ENCODE measurements at regions not wholly inside any gene's neighbourhood (a gene's known extent, or its start where the extent isn't known, plus 50 kb on each side); places are given as distances from the start of the nearest gene placed in this dataset.

- DNase-seq (ENCODE audit: low read depth) = no peak
These were observed 148.1 kb downstream of the ACTBL2 start for GRCh38 chr5:57334475-57334874.

DNA sequence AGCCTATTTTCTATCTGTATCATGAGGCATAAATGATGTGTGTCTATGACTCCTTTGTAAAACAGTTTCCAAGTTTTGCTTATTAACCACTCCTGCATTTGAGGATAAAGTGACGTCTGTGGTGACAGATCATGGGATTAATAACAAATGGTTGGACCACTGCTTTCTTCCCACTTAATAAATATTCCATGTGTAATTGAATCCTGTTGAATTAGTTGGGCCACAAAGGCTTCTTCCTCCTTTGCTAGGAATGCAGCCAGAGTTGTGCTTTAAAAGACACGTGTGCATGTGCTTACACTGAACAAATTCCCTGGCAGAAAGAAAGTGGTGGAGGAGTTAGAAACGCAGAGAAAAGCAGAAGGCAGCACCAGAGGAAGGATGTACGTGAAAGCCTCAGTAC is 150.2 kb downstream of the ACTBL2 start:
- DNase-seq (ENCODE audit: low read depth) = no peak

DNA sequence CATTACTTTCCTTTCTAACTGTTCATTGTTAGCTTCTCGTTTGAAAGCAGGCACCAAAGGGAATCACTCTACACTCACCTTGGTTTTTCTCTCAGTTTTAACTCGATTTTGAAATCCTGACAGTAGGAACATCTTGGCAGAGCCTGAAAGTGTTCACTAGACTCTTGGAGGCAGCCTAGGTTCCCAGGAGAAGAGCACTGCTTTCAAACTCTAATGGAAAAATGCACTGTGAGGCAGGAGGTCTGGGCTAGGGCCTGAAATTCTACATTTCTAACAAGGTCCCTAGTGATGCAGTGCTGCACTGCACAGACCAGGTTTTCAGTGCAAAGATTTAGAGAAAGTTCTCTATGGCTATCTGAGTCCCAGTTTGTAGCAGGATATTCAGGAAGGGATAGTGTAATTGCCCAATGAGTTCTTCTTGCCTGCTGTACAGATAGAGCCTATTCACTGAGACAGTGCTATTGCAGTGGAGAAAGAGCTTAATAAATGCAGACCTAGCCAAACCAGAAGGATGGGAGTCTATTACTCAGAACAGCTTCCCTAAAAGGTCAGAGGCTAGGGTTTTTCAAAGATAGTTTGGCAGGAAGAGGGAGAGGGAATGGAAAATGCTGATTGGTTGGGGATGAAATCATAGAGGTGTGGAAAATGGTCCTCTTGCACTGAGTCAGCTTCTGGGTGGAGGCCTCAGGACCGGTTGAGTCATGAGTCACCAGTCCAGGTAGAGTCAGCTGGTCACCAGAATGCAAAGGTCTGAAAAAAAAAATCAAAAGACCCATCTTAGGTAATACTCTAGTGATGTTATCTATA is 153.9 kb downstream of the GPBP1 start:
- DNase-seq (ENCODE audit: low read depth) = no peak

- DNase-seq (ENCODE audit: low read depth) = no peak
These were observed 152.0 kb downstream of the GPBP1 start for GRCh38 chr5:57325678-57326397.

GRCh38 chr5:57324861-57325260 is 151.0 kb downstream of the GPBP1 start:
- DNase-seq (ENCODE audit: low read depth) = no peak

DNA sequence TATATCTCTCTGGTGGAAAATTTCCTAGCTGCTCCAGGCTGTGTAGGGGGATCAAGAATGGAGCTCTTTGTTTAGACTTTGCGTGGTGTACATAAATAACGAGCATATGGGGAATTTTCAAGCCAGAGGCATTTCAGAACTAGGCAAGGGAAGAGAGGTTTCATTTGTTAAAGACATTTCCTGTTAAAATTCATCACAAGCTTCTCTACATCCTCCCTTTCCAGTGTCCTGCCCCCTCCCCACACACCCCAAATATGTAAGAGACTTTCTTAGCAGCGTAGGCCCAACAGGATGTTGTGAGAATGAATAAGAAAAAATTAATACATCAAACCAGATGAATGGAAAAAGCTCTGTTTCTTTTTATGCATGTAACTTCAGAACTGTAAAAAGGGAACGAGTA is 150.3 kb downstream of the GPBP1 start:
- no peak for DNase-seq (ENCODE audit: low read depth)

GRCh38 chr5:57320582-57320981 is 146.7 kb downstream of the GPBP1 start:
- DNase-seq (ENCODE audit: low read depth) = no peak

DNA sequence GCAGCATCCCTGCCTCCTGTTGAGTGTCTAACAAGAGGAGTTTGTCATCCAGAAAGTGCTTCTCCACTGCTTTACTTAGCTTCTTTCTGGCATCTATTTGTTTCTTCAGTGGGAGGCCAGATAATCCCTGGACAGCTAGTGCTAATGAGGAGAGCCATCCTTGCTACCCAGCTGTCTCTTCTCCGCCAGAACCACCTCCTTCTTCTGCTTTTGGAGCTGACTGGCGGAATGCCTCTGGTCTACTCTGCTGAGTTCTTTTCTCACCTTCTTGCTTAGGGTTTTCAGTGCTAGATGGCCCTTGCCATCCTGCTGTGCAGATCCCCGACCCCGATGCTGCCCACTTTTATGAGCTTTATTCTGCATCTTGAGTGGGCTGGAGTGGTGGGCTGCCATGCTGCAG is 145.8 kb downstream of the GPBP1 start:
- DNase-seq (ENCODE audit: low read depth) = no peak

- no peak for DNase-seq (ENCODE audit: low read depth)
These were observed 144.4 kb downstream of the GPBP1 start for GRCh38 chr5:57318251-57318650.

DNA sequence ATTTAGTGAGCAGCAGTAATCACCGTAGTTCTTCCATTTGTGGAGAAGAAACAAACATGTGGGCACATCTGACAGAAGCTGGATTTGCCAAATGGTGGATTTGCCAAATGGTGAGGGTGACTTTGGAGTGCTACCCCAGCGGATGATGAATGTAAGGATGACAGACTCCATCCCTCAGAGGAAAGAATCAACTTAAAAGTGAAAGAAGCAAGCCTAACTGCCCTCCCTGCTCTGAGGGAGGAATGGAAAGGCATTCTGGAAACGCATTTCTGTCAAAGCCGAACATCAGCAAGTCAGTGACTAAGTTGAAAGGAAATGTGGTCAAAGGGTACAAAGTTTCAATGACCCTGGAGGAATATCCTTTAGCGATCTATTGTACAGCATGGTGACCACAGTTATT is 143.5 kb downstream of the GPBP1 start:
- DNase-seq (ENCODE audit: low read depth) = no peak

- DNase-seq (ENCODE audit: low read depth) = peak; percentile 81
These were observed 143.0 kb downstream of the GPBP1 start for GRCh38 chr5:57316798-57317327.

DNA sequence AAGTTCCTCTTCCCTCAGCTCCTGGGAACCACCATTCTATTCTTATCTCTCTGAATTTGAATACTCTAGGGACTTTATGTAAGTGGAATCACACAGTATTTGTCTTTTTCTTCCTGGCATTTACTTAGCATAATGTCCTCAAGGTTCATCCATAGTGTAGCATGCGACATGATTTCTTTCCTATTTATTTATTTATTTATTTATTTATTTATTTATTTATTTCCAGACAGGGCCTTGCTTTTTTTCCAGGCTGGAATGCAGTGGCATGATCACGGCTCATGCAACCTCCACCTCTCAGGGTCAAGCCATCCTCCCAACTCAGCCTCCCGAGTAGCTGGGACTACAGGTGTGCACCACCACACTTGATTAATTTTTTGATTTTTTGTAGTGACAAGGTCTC is 142.1 kb downstream of the GPBP1 start:
- DNase-seq (ENCODE audit: low read depth) = no peak

Data from stromal cell of bone marrow (primary cell).